GM19372 (cell line): ENCODE measurements at regions not wholly inside any gene's neighbourhood (a gene's known extent, or its start where the extent isn't known, plus 50 kb on each side); places are given as distances from the start of the nearest gene placed in this dataset.
"Not testable (repeated sequence)": the region's sequence is repeated elsewhere in the genome, so short reads cannot be mapped to it uniquely, and the experiment has no call there.

Experiments
- ATAC-seq: cut with Tn5 transposase; IDR thresholded peaks from one replicate; pipeline ENCODE4 v1.9.1; 2021; ENCODE audit warnings: mild to moderate bottlenecking, low read depth, moderate library complexity; ENCODE audit not compliant: unreplicated experiment

- no peak for ATAC-seq
Observed at GRCh38 chr10:33716501-33717267, 382.2 kb upstream of the NRP1 start.

- no peak for ATAC-seq
Observed at GRCh38 chr10:33715303-33715975, 381.0 kb upstream of the NRP1 start.

- no peak for ATAC-seq
Observed at GRCh38 chr10:33712825-33713224, 378.4 kb upstream of the NRP1 start.

GRCh38 chr10:33710006-33710405 is 375.5 kb upstream of the NRP1 start:
- ATAC-seq = no peak

GRCh38 chr10:33709008-33709753 is 374.7 kb upstream of the NRP1 start:
- no peak for ATAC-seq

- ATAC-seq = no peak
Observed at GRCh38 chr10:33708561-33708960, 374.1 kb upstream of the NRP1 start.

GRCh38 chr10:33706746-33707145 is 372.3 kb upstream of the NRP1 start:
- no peak for ATAC-seq

GRCh38 chr10:33706191-33706590 is 371.7 kb upstream of the NRP1 start:
- ATAC-seq = no peak

GRCh38 chr10:33704214-33704830 is 369.9 kb upstream of the NRP1 start:
- ATAC-seq = no peak

GRCh38 chr10:33703501-33704213 is 369.2 kb upstream of the NRP1 start:
- no peak for ATAC-seq

GRCh38 chr10:33698033-33698432 is 363.6 kb upstream of the NRP1 start:
- no peak for ATAC-seq

- ATAC-seq = no peak
Observed at GRCh38 chr10:33697016-33697415, 362.5 kb upstream of the NRP1 start.

- ATAC-seq = no peak
Observed at GRCh38 chr10:33695536-33695935, 361.1 kb upstream of the NRP1 start.

GRCh38 chr10:33690536-33690935 is 356.1 kb upstream of the NRP1 start:
- not testable (repeated sequence) for ATAC-seq

GRCh38 chr10:33688506-33688905 is 354.0 kb upstream of the NRP1 start:
- ATAC-seq = no peak

- no peak for ATAC-seq
Observed at GRCh38 chr10:33684211-33684611, 349.7 kb upstream of the NRP1 start.

GRCh38 chr10:33681595-33681994 is 347.1 kb upstream of the NRP1 start:
- ATAC-seq = no peak

GRCh38 chr10:33680036-33680435 is 345.6 kb upstream of the NRP1 start:
- ATAC-seq = no peak

- no peak for ATAC-seq
Observed at GRCh38 chr10:33676606-33677339, 342.3 kb upstream of the NRP1 start.
